GM10248 (cell line): ENCODE measurements at regions not wholly inside any gene's neighbourhood (a gene's known extent, or its start where the extent isn't known, plus 50 kb on each side); places are given as distances from the start of the nearest gene placed in this dataset.
"Not testable (repeated sequence)": the region's sequence is repeated elsewhere in the genome, so short reads cannot be mapped to it uniquely, and the experiment has no call there.

ENCODE experiments used
- CTCF ChIA-PET: fragments of 300-600 bp; sonication (Branson Sonifier 250); formaldehyde crosslinking; extraction: SDS; loops from one replicate; lab custom pipeline; 2021; ENCODE audit warnings: antibody characterized with exemption; lab: Yijun Ruan, JAX
- POLR2A ChIA-PET: fragments of 350-650 bp; sonication (Branson Sonifier 250); formaldehyde crosslinking; extraction: SDS; loops from one replicate; lab custom pipeline; 2020; ENCODE audit warnings: antibody characterized with exemption; lab: Yijun Ruan, JAX
- DNase-seq: peaks from one replicate; pipeline ENCODE4 v3.0.0; 2012; ENCODE audit errors: extremely low spot score
- CTCF ChIP-seq: IDR thresholded peaks from 2 replicates; pipeline ENCODE4 v1.5.1; 2012; ENCODE audit warnings: mild to moderate bottlenecking, low read depth; ENCODE audit errors: extremely low read depth, missing control alignments, control extremely low read depth

GRCh38 chr12:59425798-59426197 is 170.0 kb upstream of the SLC16A7 start:
- no peak for DNase-seq
- POLR2A ChIA-PET, result no interaction called here
- CTCF ChIA-PET, result no interaction called here
- no peak for TF ChIP-seq CTCF

GRCh38 chr12:59424666-59425065 is 171.2 kb upstream of the SLC16A7 start:
- POLR2A ChIA-PET, result not testable (repeated sequence)
- CTCF ChIA-PET, result interaction anchor here (1.4 kb wide), 1 partner anchor 19 kb away, joined by 3 read pairs; no protein-coding TSS in a partner anchor

GRCh38 chr12:59414051-59414450 is 181.8 kb upstream of the SLC16A7 start:
- POLR2A ChIA-PET, result no interaction called here
- DNase-seq, result no peak
- no peak for TF ChIP-seq CTCF
- CTCF ChIA-PET, result no interaction called here

More at GRCh38 chr12:59424666-59425065, 171.2 kb upstream of the SLC16A7 start:
- DNase-seq, result not testable (repeated sequence)

GRCh38 chr12:59408431-59408830 is 187.4 kb upstream of the SLC16A7 start:
- DNase-seq, result no peak

DNA sequence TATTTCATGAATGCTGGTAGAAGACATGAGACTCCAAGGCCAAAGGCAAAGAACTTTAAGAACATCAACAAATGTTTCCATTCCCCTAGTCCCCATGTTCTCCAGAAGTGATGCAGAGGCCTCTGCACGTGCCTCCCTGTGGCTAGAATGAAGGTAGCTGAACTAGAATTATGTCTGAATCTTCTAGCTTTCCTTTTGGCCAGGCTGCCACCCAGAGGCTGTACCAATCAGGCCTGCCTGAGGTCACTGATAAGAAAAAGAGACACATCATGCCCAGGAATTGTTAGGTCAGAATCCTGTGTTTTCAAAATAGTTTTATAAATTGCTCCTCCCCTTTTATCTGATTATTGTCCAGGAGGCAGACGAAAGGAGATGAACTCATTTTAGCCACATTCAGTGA is 188.0 kb upstream of the SLC16A7 start:
- no peak for TF ChIP-seq CTCF
- DNase-seq, result no peak
- POLR2A ChIA-PET, result no interaction called here
- CTCF ChIA-PET, result interaction anchor here (1.3 to 1.5 kb wide), 2 partner anchors 10 to 13 kb away, joined by 3 to 5 read pairs; no protein-coding TSS in a partner anchor

More at GRCh38 chr12:59408431-59408830, 187.4 kb upstream of the SLC16A7 start:
- ChIA-PET CTCF (interaction anchor here (1.3 to 1.5 kb wide), 2 partner anchors 10 to 12 kb away, joined by 3 to 5 read pairs; no protein-coding TSS in a partner anchor), POLR2A (no interaction called here)
- no peak for TF ChIP-seq CTCF

GRCh38 chr12:59405992-59406391 is 189.8 kb upstream of the SLC16A7 start:
- no peak for TF ChIP-seq CTCF
- ChIA-PET CTCF (interaction anchor here (0.9 to 1.5 kb wide), 4 partner anchors 9 to 429 kb away, joined by 3 to 4 read pairs (median 4); no protein-coding TSS in a partner anchor), POLR2A (no interaction called here)
- DNase-seq, result no peak

DNA sequence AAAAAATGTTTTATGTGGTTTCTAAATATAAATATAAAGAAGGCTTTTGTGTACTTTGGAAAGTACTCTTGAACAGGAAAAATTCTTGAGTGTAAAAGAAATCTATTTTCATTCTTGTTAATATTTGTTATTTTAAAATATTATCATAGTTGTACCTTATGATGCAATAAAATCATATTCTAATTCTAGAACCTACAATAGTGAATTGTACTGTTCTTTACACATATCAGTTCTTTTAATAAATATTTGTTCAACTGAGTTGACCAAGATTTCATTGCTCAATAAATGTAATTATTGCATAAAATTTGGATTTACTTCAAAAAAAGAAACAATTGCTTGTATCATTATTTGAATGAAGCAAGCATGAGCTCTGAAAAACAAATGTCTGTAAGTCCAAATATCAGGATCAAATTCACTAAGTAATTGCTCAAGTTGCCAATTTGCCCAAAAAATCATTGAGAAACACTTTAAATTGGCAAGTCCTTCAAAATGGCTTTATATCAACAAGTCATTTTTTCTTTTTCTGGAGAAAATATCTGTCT is 191.6 kb upstream of the SLC16A7 start:
- no peak for DNase-seq
- TF ChIP-seq CTCF, result no peak
- ChIA-PET CTCF (interaction anchor here (0.7 to 2.8 kb wide), 14 partner anchors 10 to 434 kb away, joined by 3 to 20 read pairs (median 4); no protein-coding TSS in a partner anchor), POLR2A (no interaction called here)
